ENCODE measurements at regions not wholly inside any gene's neighbourhood (a gene's known extent, or its start where the extent isn't known, plus 50 kb on each side); places are given as distances from the start of the nearest gene placed in this dataset.

DNA sequence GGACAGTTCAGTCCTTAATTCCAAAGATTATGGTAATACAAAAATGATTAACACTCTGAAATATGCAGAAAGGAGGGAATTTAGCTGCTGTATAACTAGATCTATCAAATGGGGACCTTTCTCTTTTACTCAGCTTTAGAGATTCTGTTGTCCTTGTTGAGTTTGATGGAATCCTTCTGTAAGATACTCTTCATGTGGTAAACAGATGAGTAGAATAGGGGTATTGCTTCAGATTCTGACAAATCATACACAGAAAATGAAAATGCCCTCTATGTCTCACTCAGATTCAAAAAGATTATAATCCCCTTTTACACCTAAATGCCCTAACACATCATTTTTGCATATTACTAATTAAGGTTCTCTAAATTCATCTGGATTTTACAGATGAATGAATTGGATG is 50.7 kb downstream of the ARHGAP35 start:
- no peak for DNase-seq (ENCODE audit: low read depth)

DNA sequence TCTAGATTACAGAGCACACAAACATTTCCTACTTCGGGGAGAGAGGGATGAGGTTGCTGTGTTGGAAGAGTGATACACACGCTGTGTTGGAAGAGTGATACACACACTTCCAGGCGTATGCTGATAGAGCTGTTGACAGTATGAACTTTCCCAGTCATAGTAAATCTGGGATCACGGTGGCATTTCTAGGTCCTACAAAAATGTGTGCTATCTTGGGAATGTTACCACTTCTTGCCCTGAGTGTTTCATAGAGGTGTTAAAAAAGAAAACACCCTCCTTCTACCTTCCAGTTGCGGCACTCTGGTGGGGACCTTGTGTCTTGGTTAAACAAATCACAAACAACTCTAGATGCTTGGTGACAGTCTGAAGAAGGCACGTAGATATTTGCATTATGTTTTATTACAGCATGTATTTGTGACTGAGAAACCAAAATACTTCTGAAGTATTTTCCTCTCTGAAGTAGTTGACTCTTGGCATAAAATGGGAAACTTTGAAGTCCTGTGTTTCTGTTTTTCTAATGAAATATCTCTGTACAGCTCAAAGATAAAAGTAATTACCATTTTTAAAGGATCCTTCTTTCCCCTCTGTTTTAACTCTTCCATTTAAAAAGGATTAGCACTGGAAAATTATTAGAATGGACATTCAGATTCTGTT is 52.5 kb downstream of the ARHGAP35 start:
- peak; percentile 45 for DNase-seq (ENCODE audit: low read depth)

DNA sequence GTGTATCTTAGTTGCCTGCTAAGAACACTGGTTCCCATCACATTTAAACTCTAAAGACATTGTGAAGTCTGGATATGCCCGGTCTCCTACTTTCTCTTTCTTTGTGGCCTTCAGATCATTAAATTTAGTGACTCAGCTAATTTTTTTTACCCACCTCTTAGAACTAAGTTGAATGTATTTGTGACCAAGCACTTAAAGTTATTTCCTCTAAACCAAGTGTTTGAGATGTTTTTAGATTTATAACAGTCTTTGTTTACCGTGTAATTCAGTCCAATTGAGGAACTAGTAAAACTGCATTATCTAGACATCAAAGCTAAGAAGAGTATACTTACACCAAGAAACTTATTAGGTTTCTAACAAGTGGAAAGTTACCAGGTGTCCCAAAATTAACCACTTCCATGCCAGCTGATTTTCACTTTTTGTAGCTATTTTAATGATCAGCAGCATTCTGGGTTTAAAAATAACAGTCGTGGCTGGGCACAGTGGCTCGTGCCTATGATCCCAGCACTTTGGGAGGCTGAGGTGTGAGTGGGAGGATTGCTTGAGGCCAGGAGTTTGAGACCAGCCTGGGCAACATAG is 53.1 kb downstream of the ARHGAP35 start:
- DNase-seq (ENCODE audit: low read depth) = peak; percentile 90

GRCh38 chr19:46915386-46915785 is 54.6 kb downstream of the ARHGAP35 start:
- no peak for DNase-seq (ENCODE audit: low read depth)

DNA sequence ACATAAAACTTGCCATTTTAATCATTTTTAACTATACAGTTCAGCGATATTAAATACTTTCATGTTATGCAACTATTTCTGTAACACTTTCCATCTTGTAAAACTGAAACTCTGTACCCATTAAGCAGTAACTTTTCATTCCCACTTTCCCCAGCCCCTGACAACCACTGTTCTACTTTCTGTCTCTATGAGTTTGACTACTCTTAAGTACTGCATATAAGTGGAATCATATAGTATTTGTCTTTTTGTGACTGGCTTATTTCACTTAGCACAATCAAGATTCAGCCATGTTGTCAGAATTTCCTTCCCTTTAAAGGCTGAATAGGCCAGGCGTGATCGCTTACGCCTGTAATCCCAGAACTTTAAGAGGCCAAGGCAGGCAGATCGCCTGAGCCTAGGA is 56.2 kb downstream of the ARHGAP35 start:
- no peak for DNase-seq (ENCODE audit: low read depth)

GRCh38 chr19:46919324-46919723 is 58.5 kb downstream of the ARHGAP35 start:
- DNase-seq (ENCODE audit: low read depth) = peak; percentile 54

DNA sequence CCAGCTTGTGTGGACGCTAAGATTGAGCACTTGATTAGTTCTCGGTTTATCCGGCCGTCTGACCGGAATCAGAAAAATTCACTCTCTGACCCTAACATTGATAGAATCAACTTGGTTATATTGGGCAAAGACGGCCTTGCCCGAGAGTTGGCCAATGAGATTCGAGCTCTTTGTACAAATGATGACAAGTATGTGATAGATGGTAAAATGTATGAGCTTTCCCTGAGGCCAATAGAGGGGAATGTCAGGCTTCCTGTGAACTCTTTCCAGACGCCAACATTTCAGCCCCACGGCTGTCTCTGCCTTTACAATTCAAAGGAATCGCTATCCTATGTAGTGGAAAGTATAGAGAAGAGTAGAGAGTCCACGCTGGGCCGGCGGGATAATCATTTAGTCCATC is 59.6 kb downstream of the ARHGAP35 start:
- no peak for DNase-seq (ENCODE audit: low read depth)

GRCh38 chr19:46921071-46921470 is 60.3 kb downstream of the ARHGAP35 start:
- DNase-seq (ENCODE audit: low read depth) = no peak

GRCh38 chr19:46922465-46922864 is 61.7 kb downstream of the ARHGAP35 start:
- no peak for DNase-seq (ENCODE audit: low read depth)

DNA sequence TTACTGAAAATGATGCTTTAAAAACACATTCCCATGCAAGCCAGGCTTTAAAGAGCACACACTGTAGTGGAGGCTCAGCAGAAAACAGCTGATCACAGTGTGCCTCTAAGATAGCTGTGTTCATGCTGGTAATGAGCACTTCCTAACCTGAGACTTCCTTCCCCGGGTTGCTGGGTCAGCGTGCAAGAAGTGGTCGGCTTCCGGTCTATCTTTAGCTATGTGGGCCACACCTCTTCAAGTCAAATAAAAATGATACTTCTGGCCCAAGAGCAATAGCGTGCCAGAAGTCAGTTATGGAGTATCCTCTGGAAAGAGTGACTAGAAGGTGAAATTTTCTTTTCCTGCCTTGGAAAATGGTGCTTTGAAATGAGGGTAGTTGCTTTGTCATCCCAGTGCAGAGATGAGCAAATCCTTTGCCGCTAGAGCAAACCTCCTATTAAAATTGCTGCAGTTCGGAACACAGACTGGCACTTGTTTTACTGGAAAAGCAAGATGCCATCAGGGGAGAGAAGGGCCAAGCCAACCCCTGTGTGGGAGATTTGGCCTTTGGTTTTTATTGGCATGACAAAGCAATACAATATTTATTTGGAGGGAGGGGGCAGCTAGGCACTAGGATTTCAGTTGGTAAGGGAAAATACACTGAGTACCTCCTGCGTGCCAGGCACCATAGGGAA is 64.2 kb downstream of the ARHGAP35 start:
- DNase-seq (ENCODE audit: low read depth) = no peak

DNA sequence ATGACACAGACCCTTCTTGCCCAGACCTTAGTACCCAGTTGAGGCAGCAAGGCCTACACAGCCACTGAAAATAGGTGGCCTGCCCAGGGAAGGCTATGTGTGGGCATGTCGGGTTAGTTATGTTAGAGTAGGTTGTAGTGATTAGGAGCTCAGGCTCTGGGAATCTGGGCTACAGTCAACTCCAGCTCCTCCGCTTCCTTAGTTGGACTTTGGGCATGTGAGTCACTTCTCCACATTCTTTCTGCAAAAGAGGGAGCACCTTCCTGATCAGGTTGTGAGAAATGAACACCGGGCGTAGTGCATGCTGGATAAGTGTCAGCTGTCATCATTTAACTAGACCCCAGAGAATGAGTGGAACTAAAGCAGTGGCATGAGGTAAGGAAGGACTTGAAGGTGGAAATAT is 64.8 kb downstream of the ARHGAP35 start:
- DNase-seq (ENCODE audit: low read depth) = peak; percentile 84

- no peak for DNase-seq (ENCODE audit: low read depth)
Observed at GRCh38 chr19:46926170-46927071, 65.6 kb downstream of the ARHGAP35 start.

GRCh38 chr19:46927106-46927505 is 66.3 kb downstream of the ARHGAP35 start:
- no peak for DNase-seq (ENCODE audit: low read depth)

- DNase-seq (ENCODE audit: low read depth) = no peak
Observed at GRCh38 chr19:46927893-46928292, 67.1 kb downstream of the ARHGAP35 start.

DNA sequence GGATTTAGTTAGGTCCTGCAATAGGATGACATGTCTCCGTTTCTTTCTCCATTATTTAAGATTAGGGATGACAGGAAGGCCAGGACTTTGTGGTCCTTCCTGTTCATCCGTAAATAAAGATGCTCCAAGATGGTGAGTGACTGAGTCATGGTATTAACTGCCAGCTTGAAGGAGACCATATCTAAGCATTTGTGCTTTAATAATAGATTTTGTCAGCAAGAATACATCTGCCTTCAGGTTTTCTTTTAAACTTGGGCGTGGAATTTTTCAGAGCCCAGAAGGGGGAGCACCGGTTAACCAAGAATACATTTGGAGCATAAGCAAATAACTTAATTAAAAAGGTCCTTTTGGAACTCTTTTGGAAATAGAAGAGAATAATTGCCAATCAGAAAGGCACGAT is 68.2 kb downstream of the ARHGAP35 start:
- no peak for DNase-seq (ENCODE audit: low read depth)

DNA sequence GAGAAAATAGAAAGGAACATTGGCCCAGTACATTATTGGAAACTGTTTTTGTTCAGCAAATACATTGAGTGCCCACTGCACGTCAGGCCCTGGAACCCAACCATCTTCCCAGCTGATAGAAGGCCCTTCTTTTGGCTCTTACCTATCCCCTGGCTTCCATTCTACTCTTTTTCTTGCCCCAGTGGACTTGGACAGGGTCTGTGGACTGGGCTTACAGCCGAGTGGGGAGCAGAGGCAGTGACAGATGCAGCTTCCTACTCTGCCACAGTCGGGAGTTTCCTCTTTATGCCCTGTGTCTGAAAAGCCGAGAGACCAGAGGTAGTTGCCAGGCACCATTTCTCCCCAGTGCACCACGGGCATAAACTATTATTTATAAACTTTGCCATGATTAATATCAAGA is 70.4 kb downstream of the ARHGAP35 start:
- DNase-seq (ENCODE audit: low read depth) = no peak

- DNase-seq (ENCODE audit: low read depth) = peak; percentile 68
Observed at GRCh38 chr19:46932346-46932745, 71.5 kb downstream of the ARHGAP35 start.

DNA sequence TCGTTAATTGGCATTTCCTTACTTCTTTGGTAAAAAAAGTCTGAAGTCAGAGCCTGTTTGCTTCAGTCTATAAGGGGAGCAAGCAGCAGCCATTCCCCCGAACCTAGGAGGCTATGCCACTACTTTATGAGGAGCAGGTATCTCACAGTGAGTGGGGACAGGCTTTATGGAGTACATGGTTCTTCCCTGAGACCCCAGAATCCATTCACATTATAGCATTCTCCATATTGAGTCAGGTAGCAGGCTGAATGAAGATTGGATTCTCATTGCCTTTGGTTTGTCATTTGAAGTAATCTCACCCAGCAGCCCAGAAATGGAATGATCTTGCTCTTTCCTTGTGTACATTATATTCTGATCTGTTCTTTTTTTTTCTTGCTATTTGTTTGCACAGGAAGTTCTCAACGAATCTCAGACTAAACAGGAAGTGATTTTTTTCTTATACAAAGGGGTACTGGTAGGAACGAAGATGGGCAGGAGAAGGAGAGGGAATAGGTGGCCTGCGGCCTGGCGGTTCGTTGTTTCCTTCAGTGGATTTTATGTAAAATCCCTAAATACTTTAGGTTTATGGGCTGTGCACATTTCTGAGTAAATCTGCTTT is 74.4 kb downstream of the ARHGAP35 start:
- DNase-seq (ENCODE audit: low read depth) = no peak

- no peak for DNase-seq (ENCODE audit: low read depth)
Observed at GRCh38 chr19:46943150-46943946, 76.3 kb upstream of the NPAS1 start.

GRCh38 chr19:46944123-46944748 is 75.4 kb upstream of the NPAS1 start:
- DNase-seq (ENCODE audit: low read depth) = no peak
